ENCODE measurements at regions not wholly inside any gene's neighbourhood (a gene's known extent, or its start where the extent isn't known, plus 50 kb on each side); places are given as distances from the start of the nearest gene placed in this dataset.

DNA sequence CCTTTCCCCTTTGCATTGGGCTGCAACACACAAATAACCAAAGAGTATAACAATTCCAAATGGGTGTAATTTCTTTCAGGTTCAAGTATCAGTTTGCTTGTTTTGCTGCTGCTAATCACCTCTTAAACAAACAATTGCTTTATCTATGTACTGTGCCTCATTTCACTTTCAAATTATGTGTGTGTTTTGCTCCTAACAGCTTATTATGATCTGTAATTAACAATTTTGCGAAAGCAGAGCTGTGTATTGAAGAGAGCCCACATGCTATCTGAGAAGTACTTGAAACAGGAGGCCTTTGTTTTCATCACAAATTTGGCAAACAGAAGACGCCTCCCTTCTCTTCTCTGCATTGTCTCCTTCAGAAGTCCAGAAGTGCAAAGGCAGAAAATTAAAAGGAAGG is 312.0 kb downstream of the TLE1 start:
- WGBS, 2 donors (ENCODE audit: low coverage in 1 of 2), result 72 to 82% methylated on average over 1 to 2 of the region's 2 CpGs
- H3K4me3 ChIP-seq, result no peak overlapping the region
- H3K36me3 ChIP-seq, result no peaks in the 10 kb centered on the region
- in situ Hi-C loops (cut with MboI; ENCODE audit: low pct_ligation_motif_present in 1 of 4, low pct_unique_long_range_greater_than_20kb in 1 of 4, low sequenced_read_pairs in 3 of 4) (loop anchor here in 1 of 4 donors (25.0 kb wide), 1 partner anchor 235 kb away; no protein-coding TSS in a partner anchor), intact Hi-C loops (cut with DNase I; ENCODE audit: low total_unique reads) (no loop called here)
- H3K9me3 ChIP-seq, result no peaks in the 10 kb centered on the region
- no peak overlapping the region for H3K27ac ChIP-seq
- TF ChIP-seq POLR2AphosphoS5 (IDR thresholded peaks at IDR 0.05) (no peak), POLR2A (IDR thresholded peaks at IDR 0.05) (no peak), EP300 (IDR thresholded peaks at IDR 0.05; ENCODE audit: low read depth) (no peak)
- TF ChIP-seq, protein P1, sequence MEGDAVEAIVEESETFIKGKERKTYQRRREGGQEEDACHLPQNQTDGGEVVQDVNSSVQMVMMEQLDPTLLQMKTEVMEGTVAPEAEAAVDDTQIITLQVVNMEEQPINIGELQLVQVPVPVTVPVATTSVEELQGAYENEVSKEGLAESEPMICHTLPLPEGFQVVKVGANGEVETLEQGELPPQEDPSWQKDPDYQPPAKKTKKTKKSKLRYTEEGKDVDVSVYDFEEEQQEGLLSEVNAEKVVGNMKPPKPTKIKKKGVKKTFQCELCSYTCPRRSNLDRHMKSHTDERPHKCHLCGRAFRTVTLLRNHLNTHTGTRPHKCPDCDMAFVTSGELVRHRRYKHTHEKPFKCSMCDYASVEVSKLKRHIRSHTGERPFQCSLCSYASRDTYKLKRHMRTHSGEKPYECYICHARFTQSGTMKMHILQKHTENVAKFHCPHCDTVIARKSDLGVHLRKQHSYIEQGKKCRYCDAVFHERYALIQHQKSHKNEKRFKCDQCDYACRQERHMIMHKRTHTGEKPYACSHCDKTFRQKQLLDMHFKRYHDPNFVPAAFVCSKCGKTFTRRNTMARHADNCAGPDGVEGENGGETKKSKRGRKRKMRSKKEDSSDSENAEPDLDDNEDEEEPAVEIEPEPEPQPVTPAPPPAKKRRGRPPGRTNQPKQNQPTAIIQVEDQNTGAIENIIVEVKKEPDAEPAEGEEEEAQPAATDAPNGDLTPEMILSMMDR (IDR thresholded peaks at IDR 0.05), result no peak
- DNase-seq, result no peak
- no peaks in the 10 kb centered on the region for H3K4me1 ChIP-seq
- no peaks in the 10 kb centered on the region for H3K27me3 ChIP-seq

DNA sequence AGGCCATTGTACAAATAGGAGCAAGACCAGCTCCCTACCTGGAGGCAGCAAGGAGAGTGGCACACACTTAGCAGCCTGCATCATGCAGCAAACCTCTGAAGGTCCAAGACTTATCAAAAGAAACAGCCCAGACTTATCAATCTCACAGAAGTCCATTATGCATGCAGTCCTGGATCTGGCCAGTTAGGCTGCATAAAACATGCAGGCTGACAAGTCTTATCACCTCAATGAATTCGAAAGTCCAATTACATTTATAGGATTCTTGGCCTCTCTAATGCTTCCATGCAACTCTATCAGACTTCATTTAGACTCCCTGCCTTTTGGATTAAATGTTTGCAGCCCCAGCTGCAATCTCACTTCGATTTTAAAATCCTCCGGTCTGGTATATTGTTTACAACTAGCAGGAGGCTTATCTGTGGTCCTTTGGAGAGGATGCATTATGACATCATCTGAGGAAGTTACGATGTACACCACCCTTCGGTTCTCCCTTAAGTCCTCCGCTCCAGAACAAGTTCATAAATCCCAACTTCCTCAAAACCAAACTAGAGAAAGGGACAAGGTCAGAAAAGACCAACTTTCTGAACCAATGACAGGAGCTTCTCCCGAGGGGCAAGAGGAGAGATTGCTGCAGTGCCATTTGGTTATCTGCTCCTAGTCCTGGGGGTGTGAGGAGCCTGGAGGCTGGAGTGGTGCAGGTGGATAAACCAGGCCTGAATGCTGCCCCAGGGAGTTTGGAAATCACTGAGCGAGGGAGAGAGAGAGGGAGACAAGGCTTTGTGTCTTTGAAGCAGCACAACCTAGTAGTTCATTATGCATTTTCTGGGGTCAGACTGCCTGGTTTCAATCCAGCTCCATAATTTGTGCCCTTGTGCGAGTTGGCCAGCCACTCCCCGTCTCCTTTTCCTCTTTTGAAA is 313.9 kb downstream of the TLE1 start:
- H3K27ac ChIP-seq, result no peak overlapping the region
- no peak for DNase-seq
- H3K4me1 ChIP-seq, result no peaks in the 10 kb centered on the region
- intact Hi-C loops (cut with DNase I; ENCODE audit: low total_unique reads) (no loop called here), in situ Hi-C loops (cut with MboI; ENCODE audit: low pct_ligation_motif_present in 1 of 4, low pct_unique_long_range_greater_than_20kb in 1 of 4, low sequenced_read_pairs in 3 of 4) (loop anchor here in 1 of 4 donors (25.0 kb wide), 1 partner anchor 237 kb away; no protein-coding TSS in a partner anchor)
- no peak overlapping the region for H3K4me3 ChIP-seq
- H3K27me3 ChIP-seq, result no peaks in the 10 kb centered on the region
- TF ChIP-seq, protein P1 (IDR thresholded peaks at IDR 0.05), result no peak
- TF ChIP-seq EP300 (IDR thresholded peaks at IDR 0.05; ENCODE audit: low read depth), result no peak
- no peak for TF ChIP-seq POLR2AphosphoS5 (IDR thresholded peaks at IDR 0.05)
- no peak for TF ChIP-seq POLR2A (IDR thresholded peaks at IDR 0.05)
- H3K36me3 ChIP-seq, result no peaks in the 10 kb centered on the region
- no peaks in the 10 kb centered on the region for H3K9me3 ChIP-seq
- 75 to 83% methylated on average over 6 to 10 of the region's 10 CpGs for WGBS, 2 donors (ENCODE audit: low coverage in 1 of 2)

DNA sequence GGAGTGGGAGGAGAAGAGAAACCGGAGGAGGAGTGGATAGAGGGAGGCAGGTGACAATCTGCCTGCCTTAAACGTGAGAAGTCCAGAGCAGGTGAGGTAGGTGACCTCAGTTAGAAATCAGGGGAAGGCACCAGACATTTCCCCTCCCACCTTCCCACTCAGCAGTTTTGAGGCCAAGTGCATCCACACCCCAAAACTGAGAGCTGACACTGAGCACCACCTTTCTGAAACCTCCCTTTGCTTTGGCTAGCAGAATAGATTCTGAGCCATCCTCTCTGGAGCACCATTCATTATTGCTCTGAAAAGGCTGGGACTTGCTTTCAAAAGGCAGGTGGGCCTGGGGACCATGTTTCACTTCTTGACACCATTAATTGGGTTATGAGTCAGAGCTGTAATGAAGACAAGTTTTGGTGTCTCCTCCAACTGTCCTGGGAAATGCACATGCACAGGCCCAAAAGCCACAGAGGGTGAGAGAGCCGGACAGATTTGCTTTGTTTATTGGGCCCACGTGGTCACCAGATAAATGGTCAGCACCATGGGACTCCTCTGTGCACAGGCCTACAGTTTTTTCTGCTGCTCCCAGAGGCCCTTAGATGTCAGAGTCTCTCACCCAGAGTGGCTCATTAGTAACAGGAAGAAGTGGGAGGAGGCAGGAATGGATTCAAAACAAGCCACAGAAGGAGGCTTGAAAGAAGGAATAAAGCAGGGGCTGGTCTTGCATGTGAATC is 314.7 kb downstream of the TLE1 start:
- H3K9me3 ChIP-seq, result no peaks in the 10 kb centered on the region
- intact Hi-C loops (cut with DNase I; ENCODE audit: low total_unique reads) (no loop called here), in situ Hi-C loops (cut with MboI; ENCODE audit: low pct_ligation_motif_present in 1 of 4, low pct_unique_long_range_greater_than_20kb in 1 of 4, low sequenced_read_pairs in 3 of 4) (loop anchor here in 1 of 4 donors (25.0 kb wide), 1 partner anchor 238 kb away; no protein-coding TSS in a partner anchor)
- DNase-seq, result no peak
- H3K36me3 ChIP-seq, result no peaks in the 10 kb centered on the region
- no peak for TF ChIP-seq POLR2A (IDR thresholded peaks at IDR 0.05)
- no peak overlapping the region for H3K4me3 ChIP-seq
- no peaks in the 10 kb centered on the region for H3K27me3 ChIP-seq
- 61 to 77% methylated on average over 3 to 4 of the region's 4 CpGs for WGBS, 2 donors (ENCODE audit: low coverage in 1 of 2)
- H3K27ac ChIP-seq, result no peak overlapping the region
- H3K4me1 ChIP-seq, result no peaks in the 10 kb centered on the region

DNA sequence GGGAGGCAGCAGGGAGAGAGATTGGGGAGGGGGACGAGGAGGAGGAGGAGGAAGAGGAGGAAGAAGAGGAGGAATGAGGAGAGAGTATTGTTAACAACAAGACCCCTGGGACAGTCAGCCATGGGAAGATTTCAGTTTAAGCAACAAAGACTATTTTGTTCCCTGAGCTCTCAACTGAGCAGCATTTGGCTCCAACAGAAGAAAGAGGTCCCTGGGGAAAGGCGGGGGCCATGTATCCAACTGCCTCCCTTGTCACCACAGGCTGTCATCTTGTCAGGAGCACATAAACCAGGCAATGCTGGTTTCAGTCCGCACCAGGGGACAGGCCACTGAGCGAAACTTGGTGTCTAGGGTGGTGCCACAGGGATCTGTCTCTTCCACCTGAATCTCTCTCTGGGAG is 316.1 kb downstream of the TLE1 start:
- intact Hi-C loops (cut with DNase I; ENCODE audit: low total_unique reads) (no loop called here), in situ Hi-C loops (cut with MboI; ENCODE audit: low pct_ligation_motif_present in 1 of 4, low pct_unique_long_range_greater_than_20kb in 1 of 4, low sequenced_read_pairs in 3 of 4) (no loop called here)
- Histone ChIP-seq H3K27ac (no peak overlapping the region), H3K9me3 (no peaks in the 10 kb centered on the region), H3K36me3 (no peaks in the 10 kb centered on the region), H3K4me1 (no peaks in the 10 kb centered on the region), H3K27me3 (no peaks in the 10 kb centered on the region), H3K4me3 (no peak overlapping the region)
- WGBS, 2 donors (ENCODE audit: low coverage in 1 of 2), result 80 to 89% methylated on average over 1 to 4 of the region's 4 CpGs
- DNase-seq, result no peak
- TF ChIP-seq POLR2A (IDR thresholded peaks at IDR 0.05), result no peak
- no peak for TF ChIP-seq EP300 (IDR thresholded peaks at IDR 0.05; ENCODE audit: low read depth)
- TF ChIP-seq, protein P1 (IDR thresholded peaks at IDR 0.05), result no peak
- TF ChIP-seq POLR2AphosphoS5 (IDR thresholded peaks at IDR 0.05), result no peak

Measured in transverse colon (tissue), 4 donors.